Epithelial cell of proximal tubule (primary cell): ENCODE measurements at regions not wholly inside any gene's neighbourhood (a gene's known extent, or its start where the extent isn't known, plus 50 kb on each side); places are given as distances from the start of the nearest gene placed in this dataset.

Source experiments
- DNase-seq: peaks from one replicate; pipeline ENCODE4 v3.0.0-alpha.2; 2011; ENCODE audit warnings: low read depth
- H3K4me3 ChIP-seq: 2 replicates; pipeline ENCODE4 v1.5.1; 2011; ENCODE audit warnings: low read depth, mild to moderate bottlenecking, low read length
- TF ChIP-seq, protein P1 (sequence below): conservative IDR thresholded peaks from 2 replicates; pipeline ENCODE4 v1.5.1; 2012; ENCODE audit warnings: low read depth, mild to moderate bottlenecking, low read length

DNA sequence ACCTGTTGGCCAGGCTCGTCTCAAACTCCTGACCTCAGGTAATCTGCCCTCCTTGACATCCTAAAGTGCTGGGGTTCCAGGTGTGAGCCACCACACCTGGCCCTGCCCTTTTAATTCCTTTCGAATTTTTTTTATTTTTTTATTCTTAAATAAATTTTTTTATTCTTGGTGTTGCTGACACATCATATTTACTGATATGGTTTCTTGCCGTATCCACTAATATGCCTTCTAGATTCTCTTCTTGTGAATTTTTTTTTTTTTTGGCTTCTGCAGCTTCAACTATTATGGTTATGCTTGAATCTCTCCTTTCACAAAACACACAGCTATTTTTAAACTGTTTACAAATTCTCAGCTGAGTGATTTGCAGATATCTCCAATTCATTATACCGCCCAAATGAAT, 353.4 kb upstream of the ADGRL3 start:
- DNase-seq = no peak
- TF ChIP-seq, protein P1, sequence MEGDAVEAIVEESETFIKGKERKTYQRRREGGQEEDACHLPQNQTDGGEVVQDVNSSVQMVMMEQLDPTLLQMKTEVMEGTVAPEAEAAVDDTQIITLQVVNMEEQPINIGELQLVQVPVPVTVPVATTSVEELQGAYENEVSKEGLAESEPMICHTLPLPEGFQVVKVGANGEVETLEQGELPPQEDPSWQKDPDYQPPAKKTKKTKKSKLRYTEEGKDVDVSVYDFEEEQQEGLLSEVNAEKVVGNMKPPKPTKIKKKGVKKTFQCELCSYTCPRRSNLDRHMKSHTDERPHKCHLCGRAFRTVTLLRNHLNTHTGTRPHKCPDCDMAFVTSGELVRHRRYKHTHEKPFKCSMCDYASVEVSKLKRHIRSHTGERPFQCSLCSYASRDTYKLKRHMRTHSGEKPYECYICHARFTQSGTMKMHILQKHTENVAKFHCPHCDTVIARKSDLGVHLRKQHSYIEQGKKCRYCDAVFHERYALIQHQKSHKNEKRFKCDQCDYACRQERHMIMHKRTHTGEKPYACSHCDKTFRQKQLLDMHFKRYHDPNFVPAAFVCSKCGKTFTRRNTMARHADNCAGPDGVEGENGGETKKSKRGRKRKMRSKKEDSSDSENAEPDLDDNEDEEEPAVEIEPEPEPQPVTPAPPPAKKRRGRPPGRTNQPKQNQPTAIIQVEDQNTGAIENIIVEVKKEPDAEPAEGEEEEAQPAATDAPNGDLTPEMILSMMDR = no peak
- H3K4me3 ChIP-seq = no peak overlapping the region

DNA sequence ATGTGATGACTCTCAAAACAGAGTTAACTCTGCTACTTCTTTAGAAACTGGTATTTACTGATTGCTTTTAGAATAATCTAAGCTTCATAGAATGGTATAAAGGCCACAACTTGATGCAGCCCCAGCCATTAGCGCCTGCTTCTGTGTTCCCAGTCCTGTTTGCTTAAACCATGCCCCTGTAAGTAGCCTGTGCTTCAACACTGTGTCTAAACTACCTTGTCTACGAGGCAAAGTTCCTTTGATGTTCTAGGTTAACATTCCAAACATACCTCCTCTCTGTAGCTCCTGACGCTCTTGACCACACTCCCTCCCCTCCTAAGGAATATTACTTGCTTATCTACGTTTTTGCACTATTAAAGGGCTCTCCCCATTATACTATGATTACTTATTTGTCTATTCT, 352.5 kb upstream of the ADGRL3 start:
- H3K4me3 ChIP-seq = no peak overlapping the region
- no peak for DNase-seq
- TF ChIP-seq, protein P1 = no peak

DNA sequence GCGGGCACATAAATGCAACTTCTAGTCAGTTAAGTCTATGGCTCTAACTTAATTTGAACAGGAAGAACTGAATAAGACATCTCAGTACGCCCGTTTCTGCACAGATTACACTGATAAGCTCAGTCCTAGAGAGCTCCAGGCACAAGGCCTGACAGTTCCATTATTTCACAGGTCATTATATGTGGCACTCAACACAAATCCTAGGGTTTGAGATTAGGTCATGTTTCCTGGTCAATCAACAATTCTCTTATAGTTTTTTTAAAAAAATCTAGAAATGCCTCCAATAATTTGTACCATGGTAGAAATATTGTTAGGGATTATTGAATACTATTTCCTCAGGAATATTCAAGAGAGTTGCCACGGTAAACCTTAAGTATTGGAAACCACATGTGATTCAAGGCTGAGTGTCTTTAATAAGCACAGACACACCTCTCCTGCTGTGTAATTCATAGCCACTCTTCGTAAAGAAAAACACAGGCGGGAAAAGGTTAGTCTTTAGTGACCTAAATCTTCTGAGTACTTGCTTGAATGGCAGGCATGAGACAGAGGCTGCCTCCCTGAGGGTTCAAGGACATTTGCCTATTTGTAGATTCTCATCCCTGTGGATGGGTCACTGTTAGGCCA, 342.9 kb upstream of the ADGRL3 start:
- H3K4me3 ChIP-seq = no peak overlapping the region
- DNase-seq = no peak
- TF ChIP-seq, protein P1 = no peak

DNA sequence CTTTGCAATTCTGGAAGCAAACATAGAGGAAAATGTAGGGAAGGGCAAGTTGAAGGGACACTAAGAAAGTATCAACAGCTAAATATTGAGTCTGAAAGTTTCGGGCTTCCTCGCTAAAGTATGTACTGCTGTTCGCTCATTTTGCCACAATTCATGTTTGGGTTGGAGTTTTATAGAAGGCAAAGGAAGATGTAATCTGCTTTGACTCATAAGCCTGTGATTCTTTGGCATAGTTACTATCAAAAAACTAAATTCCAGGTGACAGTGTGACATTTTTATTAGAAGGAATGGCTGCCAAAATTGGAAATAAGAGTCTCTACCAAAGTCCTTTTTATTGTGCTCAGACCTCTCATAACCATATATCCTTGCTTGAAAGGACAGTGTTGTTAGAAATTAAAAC, 336.7 kb upstream of the ADGRL3 start:
- H3K4me3 ChIP-seq = no peak overlapping the region
- TF ChIP-seq, protein P1 = no peak
- no peak for DNase-seq

DNA sequence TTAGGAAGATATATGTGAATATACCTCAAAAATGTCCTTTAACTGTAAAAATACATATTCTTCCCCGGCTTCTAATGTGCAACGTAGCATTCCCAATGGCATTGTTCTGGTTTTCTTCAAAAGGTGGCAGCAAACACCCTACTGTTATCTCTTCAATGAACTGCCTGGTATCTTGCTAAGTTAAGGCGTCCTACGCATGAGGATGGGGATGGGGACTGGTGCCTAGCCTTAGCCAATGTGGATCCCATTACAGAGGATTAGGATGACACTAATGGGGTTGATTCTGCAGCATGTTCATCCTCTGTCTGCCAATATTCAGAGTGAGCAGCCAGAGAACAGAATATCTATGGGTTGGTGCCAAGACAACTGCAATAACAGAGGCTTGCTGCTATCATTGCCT, 334.9 kb upstream of the ADGRL3 start:
- DNase-seq = no peak
- TF ChIP-seq, protein P1 = no peak
- no peak overlapping the region for H3K4me3 ChIP-seq

DNA sequence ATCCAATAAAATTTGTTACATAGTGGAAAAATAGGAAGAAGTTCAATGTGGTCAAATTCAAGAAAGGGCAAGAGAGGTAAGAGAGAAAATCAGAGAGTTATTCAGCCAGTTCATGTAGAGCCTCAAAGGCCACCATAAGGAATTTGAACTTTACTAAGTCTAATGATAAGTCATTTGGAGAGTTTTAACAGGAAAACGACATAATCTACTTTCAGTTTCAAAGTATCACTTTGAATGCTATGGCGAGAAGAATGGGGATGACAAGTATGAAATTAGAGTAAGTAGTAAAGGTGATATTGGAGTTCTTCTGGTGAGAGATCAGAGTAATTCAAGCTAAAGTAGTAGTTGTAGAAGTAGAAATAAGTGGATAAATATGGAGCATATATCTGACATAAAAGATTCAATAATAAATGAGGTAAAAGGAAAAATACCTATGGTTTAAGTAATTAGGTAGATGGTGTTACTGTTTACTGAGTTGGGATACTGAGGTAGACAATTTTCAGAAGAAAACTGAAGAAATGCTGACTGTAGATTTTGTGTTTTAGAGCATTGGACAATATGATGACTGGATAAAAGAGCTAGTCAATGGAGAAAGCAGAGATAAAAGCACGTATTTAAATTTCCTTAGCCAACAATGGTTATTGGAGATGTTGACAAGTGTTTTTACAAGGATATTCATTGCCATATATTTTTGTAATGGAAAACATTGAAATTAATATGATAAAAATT, 331.7 kb upstream of the ADGRL3 start:
- TF ChIP-seq, protein P1 = no peak
- DNase-seq = no peak
- no peak overlapping the region for H3K4me3 ChIP-seq
